Activated CD8-positive, alpha-beta T cell treated with anti-CD3 and anti-CD28 coated beads for 36 hours (primary cell): ENCODE measurements at regions not wholly inside any gene's neighbourhood (a gene's known extent, or its start where the extent isn't known, plus 50 kb on each side); places are given as distances from the start of the nearest gene placed in this dataset.

Experiments
- ATAC-seq: fragments of 200-7000 bp; cut with Tn5 transposase; one replicate; pipeline ENCODE4 v1.10.0; 2021; ENCODE audit warnings: mild to moderate bottlenecking, moderate library complexity
- CTCF ChIA-PET: fragments of 350-600 bp; sonication (Branson Sonifier 250); formaldehyde crosslinking; loops from one replicate; lab custom pipeline; 2021; ENCODE audit warnings: antibody characterized with exemption; lab: Charles Lee
- POLR2A ChIA-PET: fragments of 350-600 bp; sonication (Branson Sonifier 250); formaldehyde crosslinking; loops from one replicate; lab custom pipeline; 2021; ENCODE audit warnings: antibody characterized with exemption; lab: Charles Lee
- DNase-seq: peaks from one replicate; pipeline ENCODE4 v3.0.0-alpha.2; 2020
- H3K27ac Mint-ChIP-seq: one replicate; pipeline ENCODE4 v1.8.0; 2021; ENCODE audit warnings: mild to moderate bottlenecking, mixed read lengths
- H3K27me3 Mint-ChIP-seq: one replicate; pipeline ENCODE4 v1.8.0; 2021; ENCODE audit warnings: mixed read lengths
- H3K36me3 Mint-ChIP-seq: one replicate; pipeline ENCODE4 v1.8.0; 2021; ENCODE audit warnings: low read depth, mixed read lengths
- H3K4me1 Mint-ChIP-seq: one replicate; pipeline ENCODE4 v1.8.0; 2021; ENCODE audit warnings: low read depth, mixed read lengths
- H3K4me3 Mint-ChIP-seq: one replicate; pipeline ENCODE4 v1.8.0; 2021; ENCODE audit warnings: mild to moderate bottlenecking, moderate library complexity, mixed read lengths
- H3K9me3 Mint-ChIP-seq: one replicate; pipeline ENCODE4 v1.8.0; 2021; ENCODE audit warnings: mixed read lengths
- CTCF ChIP-seq: fragments of 200-600 bp; IDR thresholded peaks from one replicate; pipeline ENCODE4 v1.8.0; 2022; ENCODE audit warnings: antibody characterized with exemption, mild to moderate bottlenecking
- intact Hi-C: fragments of 100-400 bp; cut with micrococcal nuclease; formaldehyde crosslinking; loops from one replicate; pipeline ENCODE4 v1.10.0; 2022

GRCh38 chr22:49149721-49150608 is 677.7 kb downstream of the BRD1 start:
- no peaks in the 10 kb centered on the region for H3K27me3 Mint-ChIP-seq
- no peaks in the 10 kb centered on the region for H3K4me1 Mint-ChIP-seq
- no peaks in the 10 kb centered on the region for H3K36me3 Mint-ChIP-seq
- TF ChIP-seq CTCF: no peak
- ChIA-PET CTCF (no interaction called here), POLR2A (no interaction called here)
- no peak overlapping the region for H3K4me3 Mint-ChIP-seq
- intact Hi-C loops: no loop called here
- DNase-seq (no peak), ATAC-seq (no peak)
- H3K9me3 Mint-ChIP-seq: no peaks in the 10 kb centered on the region
- no peak overlapping the region for H3K27ac Mint-ChIP-seq

- no peaks in the 10 kb centered on the region for H3K9me3 Mint-ChIP-seq
- H3K36me3 Mint-ChIP-seq: no peaks in the 10 kb centered on the region
- DNase-seq (no peak), ATAC-seq (no peak)
- no peak overlapping the region for H3K27ac Mint-ChIP-seq
- no peak overlapping the region for H3K4me3 Mint-ChIP-seq
- ChIA-PET CTCF (no interaction called here), POLR2A (no interaction called here)
- TF ChIP-seq CTCF: no peak
- H3K4me1 Mint-ChIP-seq: no peaks in the 10 kb centered on the region
- no peaks in the 10 kb centered on the region for H3K27me3 Mint-ChIP-seq
- intact Hi-C loops: no loop called here
Observed at GRCh38 chr22:49148895-49149418, 678.7 kb downstream of the BRD1 start.

- Mint-ChIP-seq H3K9me3 (no peaks in the 10 kb centered on the region), H3K4me1 (no peaks in the 10 kb centered on the region), H3K4me3 (no peak overlapping the region), H3K27me3 (no peaks in the 10 kb centered on the region), H3K27ac (no peak overlapping the region), H3K36me3 (no peaks in the 10 kb centered on the region)
- CTCF ChIA-PET: no interaction called here
- intact Hi-C loops: no loop called here
- DNase-seq (no peak), ATAC-seq (no peak)
- POLR2A ChIA-PET: no interaction called here
- no peak for TF ChIP-seq CTCF
Observed at GRCh38 chr22:49147617-49148175, 680.0 kb downstream of the BRD1 start.

- TF ChIP-seq CTCF: no peak
- Mint-ChIP-seq H3K4me3 (no peak overlapping the region), H3K9me3 (no peaks in the 10 kb centered on the region), H3K27me3 (no peaks in the 10 kb centered on the region), H3K36me3 (no peaks in the 10 kb centered on the region), H3K27ac (no peak overlapping the region), H3K4me1 (no peaks in the 10 kb centered on the region)
- DNase-seq (no peak), ATAC-seq (no peak)
- ChIA-PET CTCF (no interaction called here), POLR2A (no interaction called here)
- intact Hi-C loops: no loop called here
Observed at GRCh38 chr22:49147171-49147570, 680.5 kb downstream of the BRD1 start.

- H3K36me3 Mint-ChIP-seq: no peaks in the 10 kb centered on the region
- no peak for DNase-seq
- H3K4me1 Mint-ChIP-seq: no peaks in the 10 kb centered on the region
- no peaks in the 10 kb centered on the region for H3K9me3 Mint-ChIP-seq
- intact Hi-C loops: no loop called here
- POLR2A ChIA-PET: no interaction called here
- TF ChIP-seq CTCF: no peak
- no peak overlapping the region for H3K27ac Mint-ChIP-seq
- CTCF ChIA-PET: no interaction called here
- ATAC-seq: no peak
- no peak overlapping the region for H3K4me3 Mint-ChIP-seq
- peaks cover 1% of the 10 kb centered on the region for H3K27me3 Mint-ChIP-seq
Observed at GRCh38 chr22:49146511-49146910, 681.2 kb downstream of the BRD1 start.
